ENCODE measurements at regions not wholly inside any gene's neighbourhood (a gene's known extent, or its start where the extent isn't known, plus 50 kb on each side); places are given as distances from the start of the nearest gene placed in this dataset.
"Not testable (repeated sequence)": the region's sequence is repeated elsewhere in the genome, so short reads cannot be mapped to it uniquely, and the experiment has no call there.

GRCh38 chrX:19237901-19238300, 105.8 kb upstream of the PDHA1 start:
- no peaks in the 10 kb centered on the region for H3K4me1 ChIP-seq (ENCODE audit: control insufficient read depth, insufficient read depth, low read length)
- no peaks in the 10 kb centered on the region for H3K27me3 ChIP-seq (ENCODE audit: control insufficient read depth, insufficient read depth)
- WGBS, result 77% methylated on average over 3 of the region's 3 CpGs
- no peak overlapping the region for H3K27ac ChIP-seq (ENCODE audit: low read length)
- H3K4me3 ChIP-seq (ENCODE audit: low read length), result no peak overlapping the region
- DNase-seq (no peak), ATAC-seq (no peak)
- H3K9me3 ChIP-seq (ENCODE audit: control insufficient read depth, low read length), result no peaks in the 10 kb centered on the region
- intact Hi-C loops (cut with DNase I), result no loop called here

- Histone ChIP-seq H3K4me3 (ENCODE audit: low read length) (no peak overlapping the region), H3K9me3 (ENCODE audit: control insufficient read depth, low read length) (no peaks in the 10 kb centered on the region), H3K4me1 (ENCODE audit: control insufficient read depth, insufficient read depth, low read length) (no peaks in the 10 kb centered on the region), H3K27me3 (ENCODE audit: control insufficient read depth, insufficient read depth) (no peaks in the 10 kb centered on the region), H3K27ac (ENCODE audit: low read length) (no peak overlapping the region)
- intact Hi-C loops (cut with DNase I), result no loop called here
- ATAC-seq (no peak), DNase-seq (no peak)
- 86% methylated on average over 5 of the region's 5 CpGs for whole genome bisulfite sequencing
Observed at GRCh38 chrX:19243431-19243830, 100.3 kb upstream of the PDHA1 start.

GRCh38 chrX:19244921-19245320, 98.8 kb upstream of the PDHA1 start:
- H3K27me3 ChIP-seq (ENCODE audit: control insufficient read depth, insufficient read depth); H3K4me1 ChIP-seq (ENCODE audit: control insufficient read depth, insufficient read depth, low read length); DNase-seq; ATAC-seq; H3K27ac ChIP-seq (ENCODE audit: low read length); H3K4me3 ChIP-seq (ENCODE audit: low read length); intact Hi-C loops (cut with DNase I); H3K9me3 ChIP-seq (ENCODE audit: control insufficient read depth, low read length): not testable (repeated sequence)
- 79% methylated on average over 6 of the region's 6 CpGs for WGBS

- no peaks in the 10 kb centered on the region for H3K9me3 ChIP-seq (ENCODE audit: control insufficient read depth, low read length)
- DNase-seq (no peak), ATAC-seq (no peak)
- H3K27me3 ChIP-seq (ENCODE audit: control insufficient read depth, insufficient read depth), result no peaks in the 10 kb centered on the region
- H3K27ac ChIP-seq (ENCODE audit: low read length), result no peak overlapping the region
- 66% methylated on average over 4 of the region's 4 CpGs for WGBS
- no peak overlapping the region for H3K4me3 ChIP-seq (ENCODE audit: low read length)
- no peaks in the 10 kb centered on the region for H3K4me1 ChIP-seq (ENCODE audit: control insufficient read depth, insufficient read depth, low read length)
- intact Hi-C loops (cut with DNase I), result no loop called here
Observed at GRCh38 chrX:19245711-19246269, 97.9 kb upstream of the PDHA1 start.

- ATAC-seq, result no peak
Observed at GRCh38 chrX:19256986-19257385, 86.7 kb upstream of the PDHA1 start.

GRCh38 chrX:19261026-19261425, 82.7 kb upstream of the PDHA1 start:
- DNase-seq; intact Hi-C loops (cut with DNase I); H3K4me1 ChIP-seq (ENCODE audit: control insufficient read depth, insufficient read depth, low read length); ATAC-seq; H3K27ac ChIP-seq (ENCODE audit: low read length); H3K4me3 ChIP-seq (ENCODE audit: low read length); H3K9me3 ChIP-seq (ENCODE audit: control insufficient read depth, low read length); H3K27me3 ChIP-seq (ENCODE audit: control insufficient read depth, insufficient read depth): not testable (repeated sequence)
- 92% methylated on average over 10 of the region's 10 CpGs for WGBS

More at GRCh38 chrX:19256986-19257385, 86.7 kb upstream of the PDHA1 start:
- intact Hi-C loops (cut with DNase I), result no loop called here
- Histone ChIP-seq H3K27ac (ENCODE audit: low read length) (no peak overlapping the region), H3K4me1 (ENCODE audit: control insufficient read depth, insufficient read depth, low read length) (no peaks in the 10 kb centered on the region), H3K27me3 (ENCODE audit: control insufficient read depth, insufficient read depth) (no peaks in the 10 kb centered on the region), H3K9me3 (ENCODE audit: control insufficient read depth, low read length) (no peaks in the 10 kb centered on the region), H3K4me3 (ENCODE audit: low read length) (no peak overlapping the region)
- WGBS, result 80% methylated on average over 8 of the region's 8 CpGs
- DNase-seq, result no peak

GRCh38 chrX:19270727-19271126, 73.0 kb upstream of the PDHA1 start:
- H3K4me3 ChIP-seq (ENCODE audit: low read length), result no peak overlapping the region
- H3K27ac ChIP-seq (ENCODE audit: low read length), result no peak overlapping the region
- no peaks in the 10 kb centered on the region for H3K4me1 ChIP-seq (ENCODE audit: control insufficient read depth, insufficient read depth, low read length)
- 89% methylated on average over 1 of the region's 1 CpG for WGBS
- intact Hi-C loops (cut with DNase I), result no loop called here
- ATAC-seq (no peak), DNase-seq (no peak)
- H3K9me3 ChIP-seq (ENCODE audit: control insufficient read depth, low read length), result no peaks in the 10 kb centered on the region
- H3K27me3 ChIP-seq (ENCODE audit: control insufficient read depth, insufficient read depth), result no peaks in the 10 kb centered on the region

- 89% methylated on average over 2 of the region's 2 CpGs for WGBS
- H3K4me3 ChIP-seq (ENCODE audit: low read length), result no peak overlapping the region
- no peaks in the 10 kb centered on the region for H3K9me3 ChIP-seq (ENCODE audit: control insufficient read depth, low read length)
- DNase-seq (no peak), ATAC-seq (no peak)
- no peaks in the 10 kb centered on the region for H3K4me1 ChIP-seq (ENCODE audit: control insufficient read depth, insufficient read depth, low read length)
- H3K27ac ChIP-seq (ENCODE audit: low read length), result no peak overlapping the region
- intact Hi-C loops (cut with DNase I), result no loop called here
- no peaks in the 10 kb centered on the region for H3K27me3 ChIP-seq (ENCODE audit: control insufficient read depth, insufficient read depth)
Observed at GRCh38 chrX:19272452-19272851, 71.3 kb upstream of the PDHA1 start.

- H3K27me3 ChIP-seq (ENCODE audit: control insufficient read depth, insufficient read depth), result no peaks in the 10 kb centered on the region
- no peak overlapping the region for H3K4me3 ChIP-seq (ENCODE audit: low read length)
- no peaks in the 10 kb centered on the region for H3K4me1 ChIP-seq (ENCODE audit: control insufficient read depth, insufficient read depth, low read length)
- no peaks in the 10 kb centered on the region for H3K9me3 ChIP-seq (ENCODE audit: control insufficient read depth, low read length)
- no peak for DNase-seq
- WGBS, result 87% methylated on average over 1 of the region's 1 CpG
- intact Hi-C loops (cut with DNase I), result no loop called here
- H3K27ac ChIP-seq (ENCODE audit: low read length), result no peak overlapping the region
- ATAC-seq, result no peak
Observed at GRCh38 chrX:19280636-19281035, 63.1 kb upstream of the PDHA1 start.

- H3K27ac ChIP-seq (ENCODE audit: low read length), result no peak overlapping the region
- H3K9me3 ChIP-seq (ENCODE audit: control insufficient read depth, low read length), result no peaks in the 10 kb centered on the region
- no peaks in the 10 kb centered on the region for H3K4me1 ChIP-seq (ENCODE audit: control insufficient read depth, insufficient read depth, low read length)
- 65% methylated on average over 1 of the region's 1 CpG for WGBS
- ATAC-seq, result no peak
- DNase-seq, result no peak
- no peak overlapping the region for H3K4me3 ChIP-seq (ENCODE audit: low read length)
- intact Hi-C loops (cut with DNase I), result no loop called here
- H3K27me3 ChIP-seq (ENCODE audit: control insufficient read depth, insufficient read depth), result no peaks in the 10 kb centered on the region
Observed at GRCh38 chrX:19281256-19281655, 62.5 kb upstream of the PDHA1 start.

GRCh38 chrX:19283597-19284339, 60.0 kb upstream of the PDHA1 start:
- no peaks in the 10 kb centered on the region for H3K4me1 ChIP-seq (ENCODE audit: control insufficient read depth, insufficient read depth, low read length)
- no peak for DNase-seq
- ATAC-seq, result no peak
- intact Hi-C loops (cut with DNase I), result no loop called here
- no peak overlapping the region for H3K4me3 ChIP-seq (ENCODE audit: low read length)
- no peaks in the 10 kb centered on the region for H3K9me3 ChIP-seq (ENCODE audit: control insufficient read depth, low read length)
- no peaks in the 10 kb centered on the region for H3K27me3 ChIP-seq (ENCODE audit: control insufficient read depth, insufficient read depth)
- WGBS, result 75% methylated on average over 6 of the region's 6 CpGs
- H3K27ac ChIP-seq (ENCODE audit: low read length), result no peak overlapping the region

- Histone ChIP-seq H3K27me3 (ENCODE audit: control insufficient read depth, insufficient read depth) (no peaks in the 10 kb centered on the region), H3K4me3 (ENCODE audit: low read length) (no peak overlapping the region), H3K4me1 (ENCODE audit: control insufficient read depth, insufficient read depth, low read length) (no peaks in the 10 kb centered on the region), H3K9me3 (ENCODE audit: control insufficient read depth, low read length) (no peaks in the 10 kb centered on the region), H3K27ac (ENCODE audit: low read length) (no peak overlapping the region)
- ATAC-seq, result no peak
- no peak for DNase-seq
- intact Hi-C loops (cut with DNase I), result no loop called here
Observed at GRCh38 chrX:19285857-19286256, 57.9 kb upstream of the PDHA1 start.

Data from right cardiac atrium (tissue), 5 donors.